GM19351 (cell line): ENCODE measurements at regions not wholly inside any gene's neighbourhood (a gene's known extent, or its start where the extent isn't known, plus 50 kb on each side); places are given as distances from the start of the nearest gene placed in this dataset.
"Not testable (repeated sequence)": the region's sequence is repeated elsewhere in the genome, so short reads cannot be mapped to it uniquely, and the experiment has no call there.

ENCODE experiments used
- ATAC-seq: cut with Tn5 transposase; IDR thresholded peaks from one replicate; pipeline ENCODE4 v1.9.1; 2021; ENCODE audit warnings: mild to moderate bottlenecking, moderate library complexity; ENCODE audit not compliant: unreplicated experiment

DNA sequence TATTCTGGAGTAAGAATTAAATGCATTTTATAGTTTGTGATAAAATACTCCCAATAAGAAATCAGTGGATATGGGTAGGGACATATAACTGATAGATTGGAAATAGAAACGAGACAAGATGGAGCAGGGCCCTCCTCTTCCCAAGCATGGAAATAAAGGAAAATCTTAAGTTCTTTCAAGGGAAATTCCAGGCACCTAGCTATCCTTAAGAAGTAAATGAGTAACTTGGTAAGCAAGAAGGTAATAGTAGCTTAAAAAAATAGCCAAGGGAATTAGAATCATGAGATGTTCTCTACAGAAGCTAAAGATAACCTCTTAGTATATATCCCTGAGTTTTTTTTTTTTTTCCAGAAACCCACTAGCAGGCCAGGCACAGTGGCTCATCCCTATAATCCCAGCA, 105.5 kb upstream of the FAM3C start:
- no peak for ATAC-seq

DNA sequence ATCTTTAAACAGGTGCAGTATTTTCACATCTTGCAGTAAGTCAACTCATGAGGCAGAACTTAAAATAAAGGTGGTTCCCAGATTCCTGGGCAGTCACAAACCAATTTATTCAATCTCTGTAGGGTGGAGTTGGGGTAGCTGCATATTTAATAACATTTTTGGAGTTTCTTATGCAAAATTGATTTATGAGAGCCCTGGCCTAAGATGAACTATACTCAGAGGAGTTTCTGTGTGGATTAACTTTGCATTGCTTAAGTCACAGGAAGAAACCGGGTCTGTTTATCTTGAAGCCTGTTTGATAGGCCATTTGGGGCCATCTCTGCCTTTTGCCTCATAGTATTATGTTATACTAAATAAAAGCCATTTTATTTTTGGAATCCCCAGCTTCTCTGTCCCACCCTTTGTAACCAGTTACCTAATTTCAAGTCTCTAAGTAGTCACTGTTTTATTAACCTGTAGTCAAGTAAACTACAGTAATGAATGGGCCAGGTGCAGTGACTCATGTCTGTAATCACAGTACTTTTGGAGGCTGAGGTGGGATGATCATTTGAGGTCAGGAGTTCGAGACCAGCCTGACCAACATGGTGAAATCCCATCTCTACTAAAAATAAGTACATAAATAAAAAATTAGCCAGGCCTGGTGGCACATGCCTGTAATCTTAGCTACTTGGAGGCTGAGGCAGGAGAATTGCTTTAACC, 104.4 kb upstream of the FAM3C start:
- no peak for ATAC-seq

DNA sequence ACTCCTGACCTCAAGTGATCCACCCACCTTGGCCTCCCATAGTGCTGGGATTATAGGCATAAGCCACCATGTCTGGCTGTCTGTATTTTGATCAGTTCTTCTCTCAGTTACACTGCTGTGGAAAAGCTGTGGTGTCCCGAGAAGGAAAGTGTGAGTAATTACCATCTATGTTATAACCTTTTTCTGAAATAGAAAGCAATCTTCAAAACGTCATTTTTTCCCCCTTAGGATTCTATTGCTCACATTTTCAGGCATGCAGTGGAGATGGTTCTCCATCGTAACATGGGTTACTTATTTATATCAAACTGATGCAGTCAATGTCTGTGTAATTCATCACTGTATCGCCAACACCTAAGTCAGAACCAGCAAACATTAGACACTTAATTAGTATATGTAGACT, 103.5 kb upstream of the FAM3C start:
- ATAC-seq, result no peak

DNA sequence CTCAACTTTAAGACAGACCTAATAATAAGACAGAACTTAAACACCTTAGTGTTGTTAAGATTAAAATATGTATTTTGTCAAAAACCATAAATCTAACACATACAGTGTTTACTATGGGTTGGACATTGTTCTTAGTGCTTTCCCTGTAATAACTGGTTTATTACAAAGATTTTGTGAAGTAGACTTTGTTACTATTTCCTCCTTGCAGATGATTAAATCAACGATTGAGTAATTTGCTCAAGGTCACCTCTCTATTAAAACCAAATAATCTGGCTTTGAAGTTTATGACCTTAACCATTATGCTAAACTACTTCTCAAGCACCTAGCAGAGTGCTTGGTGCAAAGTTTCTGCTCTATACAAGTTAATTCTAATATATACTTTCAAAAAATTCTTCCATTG, 102.7 kb upstream of the FAM3C start:
- ATAC-seq, result no peak

DNA sequence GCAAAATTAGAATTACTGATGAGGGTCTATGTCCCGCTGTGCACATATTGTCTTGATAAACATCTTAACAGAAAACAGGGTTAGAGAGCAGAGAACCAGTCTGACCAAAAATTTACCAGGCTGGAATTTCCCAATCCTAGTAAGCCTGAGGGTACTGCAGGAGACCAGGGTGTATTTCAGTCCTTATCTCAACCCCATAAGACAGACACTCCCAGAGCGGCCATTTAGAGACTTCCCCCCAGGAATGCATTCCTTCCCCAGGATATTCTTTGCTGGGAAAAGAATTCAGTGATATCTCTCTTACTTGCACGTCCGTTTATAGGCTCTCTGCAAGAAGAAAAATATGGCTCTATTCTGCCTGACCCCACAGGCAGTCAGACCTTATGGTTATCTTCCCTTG, 101.4 kb upstream of the FAM3C start:
- not testable (repeated sequence) for ATAC-seq

DNA sequence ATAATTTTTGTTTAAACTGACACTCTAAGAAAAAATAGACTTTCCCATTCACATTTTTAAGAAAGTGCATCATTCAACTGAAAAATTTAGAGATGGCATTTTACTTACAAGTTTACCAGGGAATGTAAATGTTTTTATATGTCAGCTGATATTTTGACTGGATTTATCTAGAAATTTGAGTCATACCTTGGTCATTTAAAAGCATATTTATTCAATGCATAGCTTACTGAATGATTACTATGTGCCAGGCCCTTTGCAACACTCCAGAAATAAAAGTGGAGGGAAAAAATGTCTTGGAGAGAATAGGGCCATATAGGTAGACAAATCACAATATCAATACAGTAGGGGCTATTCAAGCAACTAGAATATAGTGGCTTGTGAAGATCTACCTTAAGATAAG, 98.4 kb upstream of the FAM3C start:
- ATAC-seq, result no peak

DNA sequence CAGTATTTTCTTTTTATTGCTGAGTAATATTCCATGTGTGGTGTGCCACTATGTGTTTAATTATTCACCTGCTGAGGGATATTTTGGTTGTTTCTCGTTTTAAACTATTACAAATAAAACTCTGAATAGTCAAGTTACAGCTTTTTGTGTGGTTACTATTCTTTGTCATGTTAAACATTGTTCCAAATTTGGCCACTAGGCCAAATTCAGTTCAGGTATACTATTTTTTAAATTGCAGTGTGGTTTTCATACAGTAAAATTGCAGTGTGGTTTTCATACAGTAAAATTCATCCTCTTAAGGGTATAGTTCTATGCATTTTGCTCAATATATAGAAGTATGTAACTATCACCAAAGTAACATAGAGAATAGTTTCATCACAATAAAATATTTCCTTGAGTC, 97.4 kb upstream of the FAM3C start:
- no peak for ATAC-seq

DNA sequence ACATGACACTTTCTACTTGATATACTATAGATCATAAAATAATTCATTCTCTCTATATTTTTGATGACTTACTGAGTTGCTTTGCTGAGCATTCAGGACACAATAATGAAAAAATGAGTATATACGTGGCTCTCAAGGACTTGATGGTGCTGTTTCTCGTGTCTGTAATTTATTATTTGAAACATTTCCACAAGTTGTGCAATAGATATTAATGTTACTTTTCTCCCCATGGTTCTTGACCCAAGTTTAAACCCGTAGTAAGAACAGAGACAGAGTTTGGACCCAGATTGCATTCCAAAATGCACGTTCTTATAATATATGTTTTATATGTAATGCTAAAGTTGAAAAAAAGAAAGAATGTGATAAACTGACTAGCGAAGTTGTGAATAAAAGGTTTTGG, 94.2 kb upstream of the FAM3C start:
- ATAC-seq, result no peak

DNA sequence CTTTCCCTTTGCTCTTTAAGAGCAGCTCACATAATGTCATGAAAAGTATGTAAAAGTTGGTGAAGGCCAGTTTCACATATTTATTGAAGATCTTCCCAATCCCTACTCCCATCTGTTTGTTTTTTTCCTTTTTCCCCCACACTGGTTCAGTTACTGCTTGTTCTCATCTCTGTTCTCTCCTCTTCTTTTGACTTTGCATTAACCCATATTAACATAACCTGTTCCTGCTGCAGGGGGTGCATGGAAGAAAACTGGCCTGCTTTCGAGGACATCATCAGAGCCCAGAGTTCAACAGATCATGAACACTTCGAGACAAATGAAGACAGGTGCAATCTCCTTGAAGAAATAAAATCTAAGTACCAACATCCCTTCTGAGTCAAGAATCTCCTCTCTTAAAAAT, 93.3 kb upstream of the FAM3C start:
- ATAC-seq, result no peak

DNA sequence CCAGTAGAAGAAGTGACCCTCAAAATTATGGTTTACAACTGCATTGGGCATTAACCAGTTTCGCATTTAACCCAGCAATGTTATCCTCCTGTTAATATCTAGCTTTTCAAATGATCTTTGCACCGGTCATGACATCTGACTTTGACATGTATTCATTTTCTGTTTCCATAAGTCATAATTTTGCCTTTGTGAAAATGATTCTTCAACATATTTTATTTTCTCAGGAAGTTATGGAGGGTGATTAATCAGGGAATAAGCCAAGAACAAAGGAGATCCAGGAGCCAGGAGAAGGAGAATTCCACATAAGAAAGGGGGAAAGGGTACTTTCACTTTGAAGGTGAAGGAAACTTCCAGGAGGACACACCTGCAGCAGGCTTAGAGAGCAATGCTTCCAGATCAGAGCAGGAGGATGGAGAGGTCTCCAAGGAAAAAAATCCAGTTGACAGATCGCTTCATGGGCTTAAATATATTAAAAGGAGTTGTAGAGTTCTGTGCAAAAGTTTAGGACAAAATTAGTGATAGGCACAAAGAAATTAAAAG, 92.1 kb upstream of the FAM3C start:
- ATAC-seq, result no peak

DNA sequence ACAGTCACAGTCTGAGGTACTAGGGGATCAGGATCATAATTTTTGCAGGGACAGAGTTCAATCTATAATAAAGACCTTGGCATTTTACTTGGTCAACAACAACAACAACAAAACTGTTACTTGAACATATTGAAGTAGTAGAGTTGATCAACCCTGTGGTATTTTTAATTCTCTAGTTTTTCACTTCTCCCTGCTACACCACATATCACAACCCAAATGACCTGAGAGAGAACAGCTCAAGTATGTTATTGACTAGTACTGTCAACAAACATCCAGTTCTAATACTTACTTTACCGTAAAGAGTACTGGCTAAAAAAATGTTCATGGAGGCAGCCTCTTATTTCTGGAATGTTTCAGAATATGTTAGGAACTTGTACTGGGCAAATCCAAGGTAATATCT, 90.5 kb upstream of the FAM3C start:
- ATAC-seq, result peak; percentile 52

DNA sequence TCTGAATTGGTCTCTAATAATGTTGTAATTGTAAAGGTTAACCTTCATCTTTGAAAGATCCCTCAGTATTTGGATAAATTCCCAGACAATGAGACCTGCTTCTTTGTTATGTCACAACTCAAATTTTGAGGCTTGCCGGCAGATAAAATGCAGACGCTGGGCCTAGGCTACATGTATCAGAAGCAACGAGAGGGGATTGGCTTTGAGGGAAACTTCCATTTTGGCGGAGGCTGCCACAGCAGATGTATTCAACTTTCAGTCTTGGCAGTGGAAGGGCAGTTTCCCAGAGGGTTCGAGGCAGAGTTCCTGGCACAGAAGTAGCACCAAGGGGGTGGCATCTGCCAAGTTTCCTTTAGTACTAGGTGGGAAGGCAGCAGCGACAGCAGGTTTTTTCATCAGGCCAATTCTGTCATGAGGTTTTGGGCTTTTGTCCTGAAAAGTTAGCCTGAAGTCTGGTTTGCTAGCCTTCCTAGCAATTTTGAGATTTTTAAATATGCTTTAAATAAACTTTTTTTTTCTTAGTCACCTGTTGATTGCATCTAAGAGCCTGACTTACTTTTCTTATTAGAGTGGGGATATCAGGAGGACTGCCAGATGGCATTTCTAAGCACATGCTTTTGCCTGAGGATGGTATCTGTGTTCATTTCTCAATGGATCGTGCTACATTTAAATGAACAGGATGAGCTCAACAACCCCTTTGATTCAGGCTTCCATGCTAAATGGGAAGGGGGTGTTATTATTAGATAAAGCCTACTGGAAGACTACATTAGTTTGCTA, 89.5 kb upstream of the FAM3C start:
- ATAC-seq, result no peak

DNA sequence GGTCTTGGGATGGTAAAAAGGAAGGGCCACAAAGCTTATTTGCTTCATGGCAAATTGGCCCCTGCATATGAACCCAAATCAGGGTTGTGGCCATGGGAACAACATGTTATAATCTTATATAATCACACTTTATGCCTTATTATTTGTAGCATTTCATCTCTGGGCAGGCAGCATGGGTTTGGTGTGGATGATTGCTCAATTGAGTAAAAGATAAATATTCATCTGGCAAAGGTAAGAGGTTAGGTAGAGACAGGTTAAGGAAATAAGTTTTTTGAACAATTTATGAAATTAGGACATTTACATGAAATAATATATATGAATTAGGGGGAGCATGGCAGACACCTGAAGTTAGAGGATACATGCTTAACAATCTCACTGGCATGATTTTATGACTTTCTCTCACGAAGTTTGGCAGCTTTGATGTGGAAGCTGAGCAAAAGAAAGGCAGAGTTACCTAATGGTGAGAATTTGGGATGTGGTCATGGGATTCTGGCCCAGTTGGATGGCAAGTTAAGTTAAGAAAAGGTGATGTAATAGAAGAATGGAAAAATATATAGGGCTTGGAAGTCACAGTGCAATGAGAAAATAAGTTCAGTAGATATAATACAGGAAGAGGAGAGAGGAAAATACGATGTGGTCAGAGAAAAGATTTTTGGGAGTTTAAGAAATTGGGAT, 88.1 kb upstream of the FAM3C start:
- ATAC-seq, result no peak

DNA sequence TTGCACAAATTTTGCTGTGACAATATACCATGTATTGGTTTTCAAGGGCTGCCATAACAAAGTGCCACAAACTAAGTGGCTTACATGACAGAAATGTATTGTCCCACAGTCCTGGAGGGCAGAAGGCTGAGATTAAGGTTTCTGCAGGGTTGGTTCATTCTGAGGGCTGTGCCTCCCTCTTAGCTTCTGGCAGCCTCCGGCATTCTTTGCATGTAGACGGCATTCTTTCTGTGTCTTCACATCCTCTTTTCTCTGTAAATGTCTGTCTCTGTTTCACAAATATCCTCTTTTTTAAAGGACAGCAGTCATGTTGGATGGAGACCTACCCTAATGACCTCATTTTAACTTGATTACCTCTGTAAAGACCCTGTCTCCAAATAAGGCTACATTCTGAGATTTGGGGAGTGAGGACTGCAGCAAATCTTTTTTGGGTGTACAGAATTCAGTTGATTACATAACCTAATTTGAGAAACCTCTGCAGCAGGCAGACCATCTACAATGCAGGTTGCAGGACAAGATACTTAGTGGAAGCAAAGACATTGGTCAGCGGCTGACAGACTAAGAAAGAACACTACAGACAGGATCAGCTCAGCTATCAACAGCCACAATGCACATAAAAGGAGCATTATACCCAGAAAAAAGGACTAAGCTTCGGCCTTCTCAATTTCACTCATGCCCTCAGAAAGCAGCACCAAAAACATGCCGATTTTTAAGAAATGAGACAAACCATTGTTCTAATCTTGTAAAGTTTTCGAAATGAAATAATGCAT, 84.6 kb upstream of the FAM3C start:
- peak; percentile 73 for ATAC-seq

DNA sequence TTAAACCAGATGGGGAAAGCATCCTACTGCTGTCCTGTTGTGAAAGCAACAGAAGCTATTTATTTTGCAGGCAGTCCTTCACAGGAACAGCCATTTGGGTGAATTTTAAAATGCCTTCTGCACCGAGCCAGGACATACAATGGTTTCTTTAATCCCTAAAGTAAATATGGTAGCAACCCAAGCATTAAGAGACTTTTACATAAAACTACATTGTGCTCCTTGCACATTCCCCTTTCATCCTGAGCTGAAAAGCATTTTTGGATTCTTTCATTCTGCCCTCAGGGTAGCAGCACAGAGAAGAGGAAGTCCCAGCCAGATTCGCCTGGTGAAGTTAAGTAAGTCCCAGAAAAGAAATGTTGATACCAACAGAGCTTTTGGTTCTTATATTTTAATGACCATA, 84.0 kb upstream of the FAM3C start:
- no peak for ATAC-seq

DNA sequence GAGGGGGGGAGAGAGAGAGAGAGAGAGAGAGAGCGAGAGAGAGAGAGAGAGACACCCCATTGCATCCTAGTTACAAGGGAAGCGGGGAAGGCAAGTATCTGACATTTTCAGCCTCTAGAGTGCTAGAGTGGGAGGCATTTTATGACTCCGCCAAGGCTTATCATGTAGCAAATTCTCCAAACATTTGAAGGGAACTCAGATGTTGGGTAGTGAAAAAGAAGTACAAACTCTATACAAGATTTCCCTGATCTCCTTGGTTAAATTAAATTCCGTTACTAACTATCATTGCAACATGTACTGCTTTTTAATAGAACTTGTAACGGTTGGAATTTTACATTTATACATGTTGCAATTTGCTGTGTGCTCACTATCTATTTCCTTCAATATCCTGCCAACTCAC, 83.4 kb upstream of the FAM3C start:
- ATAC-seq, result no peak

DNA sequence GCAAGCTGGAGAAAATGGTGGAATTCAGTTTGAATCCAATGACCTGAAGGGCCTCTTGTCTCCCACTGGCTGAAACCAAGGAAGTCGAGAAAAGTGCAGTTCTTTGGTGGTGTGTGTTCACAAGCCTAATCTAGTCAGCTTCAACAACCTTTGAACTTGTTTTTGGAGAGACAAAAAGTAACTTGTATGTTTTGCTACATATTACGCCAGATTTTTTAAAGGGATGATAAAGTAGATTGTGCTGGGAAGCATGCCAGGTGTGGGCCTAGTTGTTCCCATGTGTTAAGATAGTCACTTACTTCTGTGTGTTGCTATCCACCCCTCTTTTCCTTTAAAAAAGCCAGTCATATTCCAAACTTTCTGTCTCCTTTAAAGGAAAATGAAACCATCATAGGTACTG, 79.7 kb upstream of the FAM3C start:
- ATAC-seq, result no peak

DNA sequence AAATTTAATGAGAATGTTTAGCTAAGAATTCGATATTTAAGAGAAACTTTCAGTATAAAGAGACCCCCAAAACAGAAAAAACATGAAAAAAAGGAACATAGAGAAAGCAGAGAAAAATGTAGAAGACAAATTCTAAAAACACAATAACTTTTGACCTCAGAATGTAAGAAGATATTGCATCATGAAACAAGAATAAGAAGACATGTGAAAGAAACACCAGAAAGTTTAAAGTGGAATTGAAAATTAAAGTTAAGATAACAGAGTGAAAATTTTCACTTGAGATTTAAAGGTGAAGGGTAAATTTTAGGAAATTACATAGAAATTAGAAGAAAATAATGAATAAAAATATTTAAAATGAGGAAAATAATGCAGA, 78.2 kb upstream of the FAM3C start:
- ATAC-seq, result no peak

DNA sequence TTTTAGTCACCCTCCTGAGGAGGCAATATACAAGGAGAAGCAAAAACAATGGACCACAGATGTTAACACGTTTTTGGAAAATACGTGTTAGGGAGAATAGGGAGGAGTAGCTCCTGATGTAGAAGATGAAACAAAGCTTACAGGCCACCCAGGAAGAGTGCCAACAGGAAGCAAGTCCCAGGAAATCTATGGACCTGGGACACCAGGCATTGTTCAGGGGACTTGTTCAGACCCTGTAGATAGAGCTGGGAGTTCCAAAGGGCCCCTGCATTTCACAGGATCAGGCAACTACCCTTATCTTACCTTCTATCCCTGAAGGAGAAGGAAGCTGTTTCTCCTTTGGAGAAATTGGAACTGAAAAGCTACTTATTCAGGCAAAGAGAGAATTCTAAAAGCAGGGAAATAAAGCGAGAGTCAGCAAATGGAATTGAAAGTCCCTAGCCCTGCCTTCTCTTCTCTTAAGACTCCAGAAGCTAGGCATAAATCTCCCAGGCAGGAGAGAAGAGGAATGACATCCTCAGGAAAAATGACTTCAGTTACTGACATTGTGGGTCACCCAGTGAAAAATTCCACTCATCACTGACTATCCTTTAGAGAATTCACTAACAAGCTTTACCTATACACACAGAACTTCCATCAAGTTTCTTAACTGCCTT, 77.7 kb upstream of the FAM3C start:
- ATAC-seq, result no peak

DNA sequence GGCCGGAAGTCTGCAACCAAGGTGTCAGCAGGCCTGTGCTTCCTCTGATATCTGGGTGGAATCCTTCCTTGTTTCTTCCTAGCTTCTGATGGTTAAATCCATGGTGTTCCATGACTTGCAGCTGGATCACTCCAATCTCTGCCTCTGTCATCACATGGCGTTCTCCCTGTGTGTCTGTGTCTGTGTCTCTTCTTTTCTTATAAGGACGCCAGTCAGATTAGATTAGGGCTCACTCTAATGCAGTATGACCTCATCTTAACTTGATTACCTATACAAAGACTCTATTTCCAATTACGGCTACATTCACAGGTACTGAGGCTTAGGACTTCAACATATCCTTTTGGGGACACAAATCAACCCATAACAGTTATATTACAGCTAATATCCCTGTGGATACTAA, 70.3 kb upstream of the FAM3C start:
- no peak for ATAC-seq

DNA sequence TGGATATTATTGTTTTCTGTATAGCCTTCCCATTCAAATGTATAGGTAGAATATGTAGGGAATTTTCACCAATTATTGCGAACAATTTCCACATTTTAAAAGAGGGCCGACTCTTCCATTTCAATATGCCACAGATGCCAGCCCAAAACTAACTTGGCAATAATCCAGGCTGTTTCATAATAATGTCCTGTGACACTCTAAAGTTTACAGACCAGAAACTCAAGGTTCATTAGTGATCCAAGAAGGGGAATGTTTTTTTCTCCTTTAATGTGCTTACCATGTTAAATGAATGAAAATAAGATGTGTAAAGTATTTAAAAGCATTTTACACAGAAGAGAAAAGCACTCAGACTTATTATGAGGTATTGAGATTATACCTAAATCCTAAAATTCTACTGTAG, 63.0 kb upstream of the FAM3C start:
- ATAC-seq, result no peak
